ENCODE measurements at regions not wholly inside any gene's neighbourhood (a gene's known extent, or its start where the extent isn't known, plus 50 kb on each side); places are given as distances from the start of the nearest gene placed in this dataset.

DNA sequence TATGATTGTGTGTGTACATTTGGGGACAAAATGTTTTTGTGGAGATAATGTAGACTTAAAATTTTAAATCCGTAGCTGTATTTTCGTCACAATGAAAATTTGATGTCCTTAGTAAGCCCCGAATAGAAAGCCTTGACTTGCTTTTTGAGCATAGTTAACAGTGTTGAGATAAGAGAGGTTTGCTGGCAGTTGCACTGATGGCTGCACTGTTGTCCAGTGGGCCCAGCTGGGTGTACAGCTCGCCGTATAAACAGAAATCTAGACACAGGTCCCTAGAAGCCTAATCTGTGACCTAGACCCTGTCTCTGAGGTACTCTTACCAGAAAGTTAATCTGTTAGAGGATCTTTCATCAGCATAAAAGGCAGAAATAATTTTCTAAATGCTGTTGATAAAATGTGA is 271.3 kb upstream of the DMRT1 start:
- TF ChIP-seq, protein P1, sequence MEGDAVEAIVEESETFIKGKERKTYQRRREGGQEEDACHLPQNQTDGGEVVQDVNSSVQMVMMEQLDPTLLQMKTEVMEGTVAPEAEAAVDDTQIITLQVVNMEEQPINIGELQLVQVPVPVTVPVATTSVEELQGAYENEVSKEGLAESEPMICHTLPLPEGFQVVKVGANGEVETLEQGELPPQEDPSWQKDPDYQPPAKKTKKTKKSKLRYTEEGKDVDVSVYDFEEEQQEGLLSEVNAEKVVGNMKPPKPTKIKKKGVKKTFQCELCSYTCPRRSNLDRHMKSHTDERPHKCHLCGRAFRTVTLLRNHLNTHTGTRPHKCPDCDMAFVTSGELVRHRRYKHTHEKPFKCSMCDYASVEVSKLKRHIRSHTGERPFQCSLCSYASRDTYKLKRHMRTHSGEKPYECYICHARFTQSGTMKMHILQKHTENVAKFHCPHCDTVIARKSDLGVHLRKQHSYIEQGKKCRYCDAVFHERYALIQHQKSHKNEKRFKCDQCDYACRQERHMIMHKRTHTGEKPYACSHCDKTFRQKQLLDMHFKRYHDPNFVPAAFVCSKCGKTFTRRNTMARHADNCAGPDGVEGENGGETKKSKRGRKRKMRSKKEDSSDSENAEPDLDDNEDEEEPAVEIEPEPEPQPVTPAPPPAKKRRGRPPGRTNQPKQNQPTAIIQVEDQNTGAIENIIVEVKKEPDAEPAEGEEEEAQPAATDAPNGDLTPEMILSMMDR (IDR thresholded peaks at IDR 0.05; ENCODE audit: extremely low read depth in 1 of 2, insufficient read depth in 1 of 2, low read depth in 1 of 2, low read length in 2 of 2) = no peak
- TF ChIP-seq, protein P2, sequence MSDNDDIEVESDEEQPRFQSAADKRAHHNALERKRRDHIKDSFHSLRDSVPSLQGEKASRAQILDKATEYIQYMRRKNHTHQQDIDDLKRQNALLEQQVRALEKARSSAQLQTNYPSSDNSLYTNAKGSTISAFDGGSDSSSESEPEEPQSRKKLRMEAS (IDR thresholded peaks at IDR 0.05; ENCODE audit: insufficient read depth, insufficient read length) = no peak
- TF ChIP-seq POLR2A (IDR thresholded peaks at IDR 0.05; ENCODE audit: low read depth, low read length) = no peak
- TF ChIP-seq EZH2 (IDR thresholded peaks at IDR 0.05; ENCODE audit: borderline replicate concordance, low read depth, low read length, severe bottlenecking) = no peak
- no peak for TF ChIP-seq MYC (IDR thresholded peaks at IDR 0.05; ENCODE audit: low read depth, low read length)

Measured in endothelial cell of umbilical vein (primary cell).